ENCODE measurements at regions not wholly inside any gene's neighbourhood (a gene's known extent, or its start where the extent isn't known, plus 50 kb on each side); places are given as distances from the start of the nearest gene placed in this dataset.

DNA sequence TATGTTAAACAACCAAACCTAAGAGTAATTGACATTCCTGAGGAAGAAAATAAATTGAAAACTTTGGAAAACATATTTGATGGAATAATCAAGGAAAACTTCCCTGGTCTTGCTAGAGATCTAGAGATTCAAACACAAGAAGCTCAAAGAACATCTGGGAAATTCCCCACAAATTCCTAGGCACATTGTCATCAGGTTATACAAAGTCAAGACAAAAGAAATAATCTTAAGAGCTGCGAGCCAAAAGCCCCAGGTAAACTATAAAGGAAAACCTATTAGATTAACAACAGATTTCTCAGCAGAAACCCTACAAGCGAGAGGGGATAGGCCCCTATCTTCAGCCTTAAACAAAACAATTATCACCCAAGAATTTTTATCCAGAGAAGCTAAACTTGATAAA, 1082.0 kb upstream of the IGFBP7 start:
- no peak for DNase-seq

GRCh38 chr4:58191109-58191508, 1080.9 kb upstream of the IGFBP7 start:
- DNase-seq, result no peak

GRCh38 chr4:58188316-58188715, 1078.1 kb upstream of the IGFBP7 start:
- no peak for DNase-seq

GRCh38 chr4:58175024-58175423, 1064.8 kb upstream of the IGFBP7 start:
- DNase-seq, result no peak

- no peak for DNase-seq
These were observed 1056.3 kb upstream of the IGFBP7 start for GRCh38 chr4:58166490-58166889.

DNA sequence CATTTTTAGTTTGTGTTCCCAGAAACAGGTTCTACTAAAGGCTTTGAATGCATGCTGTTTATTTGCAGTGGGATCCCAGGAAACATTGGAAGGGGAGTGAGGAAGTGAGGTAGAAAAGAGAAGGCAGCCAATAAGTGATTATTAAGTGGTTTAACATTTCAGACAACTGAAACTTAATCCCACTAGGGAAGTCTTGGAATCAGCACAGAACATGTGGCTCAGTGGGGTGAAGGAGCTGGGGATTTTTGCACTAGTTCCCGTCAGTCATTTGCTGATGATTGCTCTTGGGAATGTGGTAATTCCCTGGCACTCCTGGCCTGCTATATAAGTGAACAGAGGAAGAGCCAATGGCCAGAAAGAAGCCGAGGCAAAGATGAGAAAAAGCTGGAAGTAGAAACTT, 1053.0 kb upstream of the IGFBP7 start:
- no peak for DNase-seq

DNA sequence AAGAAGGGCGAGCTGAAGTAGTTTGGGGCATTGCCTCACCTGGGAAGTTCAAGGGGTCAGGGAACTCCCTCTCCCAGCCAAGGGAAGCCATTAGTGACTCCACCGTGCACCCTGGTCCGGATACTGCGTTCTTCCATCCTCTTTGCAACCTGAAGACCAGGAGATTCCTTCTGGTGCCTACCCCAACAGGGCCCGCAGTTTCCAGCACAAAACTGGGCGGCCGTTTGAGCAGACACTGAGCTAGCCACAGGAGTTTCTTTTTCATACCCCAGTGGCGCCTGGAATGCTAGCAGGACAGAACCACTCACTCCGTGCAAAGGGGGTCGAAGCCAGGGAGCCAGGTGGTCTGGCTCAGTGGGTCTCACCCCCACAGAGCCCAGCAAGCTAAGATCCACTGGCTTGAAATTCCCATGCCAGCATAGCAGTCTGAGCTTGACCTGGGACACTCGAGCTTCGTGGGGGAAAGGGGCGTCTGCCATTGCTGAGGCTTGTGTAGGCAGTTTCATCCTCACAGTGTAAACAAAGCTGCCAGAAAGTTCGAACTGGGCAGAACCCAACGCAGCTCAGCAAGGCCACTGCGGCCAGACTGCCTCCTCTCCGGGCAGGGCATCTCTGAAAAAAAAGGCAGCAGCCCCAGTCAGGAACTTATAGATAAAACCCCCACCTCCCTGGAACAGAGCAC, 1039.4 kb upstream of the IGFBP7 start:
- DNase-seq, result no peak

DNA sequence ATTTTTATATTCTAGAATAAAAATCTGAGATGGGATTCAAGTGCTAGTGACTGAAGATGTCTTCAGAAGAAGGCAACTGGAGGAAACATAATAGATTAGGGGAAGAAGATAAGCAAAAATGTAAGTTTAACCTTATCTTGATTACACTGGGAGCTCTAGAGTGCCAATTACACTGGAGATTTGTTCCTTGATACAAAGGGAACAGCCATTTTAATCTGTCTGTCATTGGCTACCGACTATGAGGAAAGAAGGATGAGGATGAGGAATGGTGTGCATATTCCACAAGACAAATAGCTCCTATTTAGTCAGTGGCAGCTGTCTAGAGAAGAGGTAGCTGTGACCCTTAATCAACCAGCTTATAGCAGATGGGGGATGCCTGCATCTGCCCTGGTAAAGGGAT, 1034.5 kb upstream of the IGFBP7 start:
- no peak for DNase-seq

DNA sequence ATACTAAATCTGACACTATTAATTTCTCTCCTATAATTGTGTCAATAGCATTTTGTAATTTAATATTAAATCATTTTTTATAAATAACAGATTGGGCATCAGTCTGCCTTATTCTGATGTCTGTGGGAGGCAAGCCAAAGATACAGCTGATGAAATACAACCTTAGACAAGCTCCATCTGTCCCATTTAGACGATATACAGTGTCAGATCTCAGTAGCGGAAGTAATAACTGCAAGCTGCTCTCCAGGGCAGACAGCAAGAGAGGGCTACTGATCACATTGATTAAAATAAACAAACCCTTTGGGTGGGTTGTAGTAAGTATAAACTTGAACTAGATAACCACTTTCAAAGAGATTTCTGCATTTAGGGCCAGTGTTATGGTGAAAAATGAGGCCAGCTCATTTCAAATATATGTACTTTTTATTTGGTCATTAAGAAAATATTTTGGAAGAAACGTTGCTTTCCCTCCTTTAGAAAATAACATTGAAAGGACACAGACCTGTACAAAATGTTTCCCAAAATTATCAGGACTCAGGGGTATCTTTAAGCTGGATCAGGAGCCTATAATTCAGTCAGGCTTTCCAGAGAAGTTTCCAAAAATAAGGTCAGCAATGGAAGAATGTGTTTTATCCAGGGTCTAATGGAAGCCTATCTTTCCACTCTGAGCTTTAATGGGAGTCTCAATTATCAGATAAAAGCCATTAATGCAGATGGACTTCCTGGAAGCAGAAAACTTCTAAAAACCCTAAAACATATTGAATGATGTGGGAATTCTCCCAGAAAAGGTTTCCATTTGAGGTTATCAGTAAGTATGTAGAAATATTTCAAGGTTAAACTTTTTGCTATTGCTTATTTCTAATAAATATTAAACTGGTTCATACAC, 1028.8 kb upstream of the IGFBP7 start:
- no peak for DNase-seq

DNA sequence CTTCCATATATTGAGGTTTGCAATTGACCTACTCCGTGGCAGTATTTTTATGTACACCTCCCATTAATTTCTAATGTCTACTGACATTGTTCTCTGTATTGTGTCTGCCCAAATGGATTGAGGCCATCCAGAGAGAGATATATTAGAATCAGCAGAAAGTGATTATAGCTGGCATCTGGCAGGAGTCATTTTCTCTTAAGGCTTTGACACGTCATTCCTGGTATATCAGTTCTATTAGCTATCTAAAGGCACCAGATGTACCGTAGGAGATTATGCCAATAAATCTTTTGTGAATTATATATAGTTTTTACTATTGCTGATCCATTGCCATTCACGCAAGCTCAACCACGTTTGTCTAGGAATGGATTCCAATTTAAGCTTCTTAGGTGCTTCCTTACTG, 1026.4 kb upstream of the IGFBP7 start:
- no peak for DNase-seq

- DNase-seq, result no peak
These were observed 1017.5 kb upstream of the IGFBP7 start for GRCh38 chr4:58127680-58128079.

- DNase-seq, result no peak
These were observed 1009.1 kb upstream of the IGFBP7 start for GRCh38 chr4:58119298-58119697.

- no peak for DNase-seq
These were observed 1002.9 kb upstream of the IGFBP7 start for GRCh38 chr4:58113126-58113525.

- DNase-seq, result no peak
These were observed 1001.6 kb upstream of the IGFBP7 start for GRCh38 chr4:58111818-58112217.

DNA sequence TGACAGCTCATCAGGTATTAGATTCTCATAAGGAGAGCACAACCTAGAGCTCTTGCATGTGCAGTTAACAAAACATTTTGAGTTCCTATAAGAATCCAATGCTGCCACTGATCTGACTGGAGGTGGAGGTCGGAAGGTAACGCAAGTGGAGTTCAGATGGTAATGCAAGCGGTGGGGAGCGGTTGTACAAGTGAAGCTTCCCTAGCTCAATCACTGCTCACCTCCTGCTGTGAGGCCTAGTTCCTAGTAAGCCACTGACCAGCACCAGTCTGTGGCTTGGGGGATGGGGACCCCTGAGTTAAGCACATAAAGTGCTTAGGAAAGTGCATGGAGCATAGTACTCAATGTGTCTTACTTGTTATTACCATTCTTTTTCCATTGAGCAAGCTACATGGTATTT, 983.2 kb upstream of the IGFBP7 start:
- no peak for DNase-seq

DNA sequence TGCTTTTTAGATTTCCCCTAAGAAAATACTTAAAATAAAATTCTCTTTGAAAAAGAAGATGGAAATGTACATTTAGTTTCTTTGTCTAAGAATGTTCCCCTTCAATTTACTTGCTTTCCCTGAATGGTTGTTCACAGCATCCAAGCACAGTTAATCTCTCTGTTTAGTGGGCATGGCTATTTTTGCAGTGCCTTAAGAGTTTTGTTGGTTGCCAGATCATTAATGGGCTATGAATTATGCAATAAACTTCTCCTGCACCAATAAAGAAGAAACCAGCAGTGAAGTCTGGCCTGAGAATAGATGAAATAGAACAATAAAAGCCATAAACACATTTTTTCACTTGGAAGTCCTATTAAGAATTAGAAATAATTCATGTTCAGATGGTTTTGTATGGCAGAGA, 980.4 kb upstream of the IGFBP7 start:
- DNase-seq, result no peak

DNA sequence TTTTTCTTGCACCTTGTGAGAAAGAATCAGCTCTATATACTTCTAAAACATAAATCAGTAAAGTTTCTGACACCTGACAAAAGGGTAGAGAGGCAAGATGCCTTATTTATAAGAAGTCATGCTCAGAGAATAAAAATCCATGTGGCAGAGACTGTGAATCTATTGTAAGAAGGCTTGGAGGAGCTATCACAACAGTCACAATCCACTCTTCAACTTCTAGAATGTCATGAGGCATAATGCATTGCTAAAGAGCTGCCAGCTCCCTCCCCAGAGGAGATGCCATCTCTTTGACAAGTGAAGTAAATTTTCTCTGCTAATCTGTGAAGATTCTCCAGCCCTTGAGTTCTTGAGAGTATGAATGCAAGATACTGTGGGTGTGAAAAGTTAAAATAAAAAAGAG, 971.2 kb upstream of the IGFBP7 start:
- DNase-seq, result no peak

DNA sequence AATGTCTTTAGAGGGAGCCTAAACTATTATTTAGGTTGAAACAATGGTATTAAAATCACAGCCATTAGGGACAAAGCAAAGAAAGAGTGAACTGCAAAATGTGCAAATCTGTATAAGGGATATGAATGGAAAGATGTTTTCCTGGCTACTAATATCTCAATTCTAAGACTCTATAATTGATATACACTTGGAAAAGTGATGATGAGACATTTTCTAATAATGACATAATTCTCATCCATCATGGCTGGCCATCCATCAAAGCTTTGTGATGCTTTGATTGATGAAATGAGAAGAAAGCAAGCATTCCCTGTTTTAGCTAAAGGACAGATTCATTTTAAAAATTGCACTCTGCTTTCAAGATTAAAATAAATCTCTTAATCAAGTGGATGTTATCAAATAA, 965.5 kb upstream of the IGFBP7 start:
- DNase-seq, result no peak

GRCh38 chr4:58074382-58074781, 964.2 kb upstream of the IGFBP7 start:
- DNase-seq, result no peak

DNA sequence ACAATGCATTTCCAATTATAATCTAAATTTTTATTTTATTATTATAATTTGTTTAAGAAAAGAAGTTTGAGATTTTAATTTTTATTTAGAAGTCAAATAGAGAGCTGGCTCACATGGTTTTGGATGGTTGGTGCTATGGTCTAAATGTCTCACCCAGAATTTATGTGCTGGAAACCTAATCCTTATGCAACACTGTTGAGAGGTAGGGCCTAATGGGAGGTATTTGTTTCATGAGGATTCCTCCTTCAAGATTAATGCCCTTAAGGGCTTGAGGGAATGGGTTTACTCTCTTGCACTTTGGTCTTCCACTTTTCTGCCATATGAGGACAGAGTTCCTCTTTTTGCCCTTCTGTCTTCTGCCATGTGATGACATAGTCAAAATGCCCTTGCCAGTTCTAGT, 960.5 kb upstream of the IGFBP7 start:
- no peak for DNase-seq

DNA sequence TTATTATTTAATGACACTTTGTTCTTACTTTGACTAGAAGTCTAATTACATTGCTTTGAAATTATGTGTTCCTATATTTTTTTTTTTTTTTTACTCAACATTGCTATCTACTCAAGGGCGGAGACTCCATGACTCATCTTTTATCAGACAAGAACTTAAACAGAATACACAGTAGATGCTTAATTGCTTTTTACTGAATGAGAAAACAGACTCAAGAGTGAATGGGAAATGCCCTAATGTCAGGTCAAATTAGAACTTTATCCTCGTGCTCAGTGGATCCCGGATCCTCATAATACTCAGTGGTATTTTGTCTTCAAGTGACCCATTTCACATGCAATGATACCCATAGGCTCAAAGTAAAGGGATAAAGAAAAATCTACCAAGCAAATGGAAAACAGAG, 954.5 kb upstream of the IGFBP7 start:
- DNase-seq, result no peak

DNA sequence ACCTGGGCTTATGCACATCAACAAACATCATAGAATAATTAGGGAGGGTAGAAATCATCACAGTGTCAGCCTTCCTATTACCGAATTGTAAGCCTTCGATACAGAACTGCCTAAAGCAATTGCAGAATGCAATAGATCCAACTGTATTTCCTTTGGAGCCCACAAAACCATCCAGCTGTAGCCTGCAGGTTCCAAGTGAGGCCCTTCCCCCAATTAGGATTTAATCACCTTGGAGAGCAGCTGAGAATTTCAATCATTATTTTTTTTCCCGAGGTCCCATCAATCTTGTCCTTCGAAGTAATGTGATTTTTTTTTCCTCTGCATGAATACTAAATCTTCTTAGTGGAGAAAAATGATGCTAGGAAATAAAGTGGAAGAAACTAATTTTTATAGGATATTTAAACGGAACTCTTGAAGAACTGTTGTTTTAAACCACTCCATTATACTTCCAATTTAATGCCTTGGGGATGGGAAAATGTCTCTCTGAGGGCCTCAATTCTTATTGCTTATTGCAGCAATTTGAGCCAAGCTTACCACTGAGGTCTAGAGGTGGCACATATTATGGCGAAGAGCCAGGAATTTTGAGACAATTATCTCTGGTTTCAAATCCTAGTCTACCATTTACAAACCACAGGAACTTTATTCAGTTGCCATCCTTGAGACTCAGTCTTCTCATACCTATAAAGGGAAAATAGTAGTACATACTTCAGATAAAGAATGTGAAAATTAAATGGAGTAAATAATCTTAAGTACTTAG, 953.4 kb upstream of the IGFBP7 start:
- no peak for DNase-seq

DNA sequence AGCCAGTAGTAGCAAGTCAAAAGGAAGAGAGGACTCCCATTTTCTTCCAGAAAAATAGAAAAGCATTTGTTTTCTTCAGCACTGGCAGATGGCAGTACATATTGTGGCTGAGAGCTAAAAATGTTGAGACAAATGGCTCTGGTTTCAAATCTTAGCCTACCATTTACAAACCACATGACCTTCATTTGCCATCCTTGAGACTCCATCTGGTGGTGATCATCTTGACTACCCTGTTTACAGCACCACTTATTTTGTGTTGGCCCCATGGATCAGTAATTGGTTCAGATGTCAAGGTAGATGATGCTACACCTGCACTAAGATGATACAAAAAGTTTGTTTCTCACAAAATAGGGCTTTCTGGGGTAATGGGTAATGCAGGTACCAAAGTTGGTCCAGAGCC, 951.8 kb upstream of the IGFBP7 start:
- DNase-seq, result no peak

DNA sequence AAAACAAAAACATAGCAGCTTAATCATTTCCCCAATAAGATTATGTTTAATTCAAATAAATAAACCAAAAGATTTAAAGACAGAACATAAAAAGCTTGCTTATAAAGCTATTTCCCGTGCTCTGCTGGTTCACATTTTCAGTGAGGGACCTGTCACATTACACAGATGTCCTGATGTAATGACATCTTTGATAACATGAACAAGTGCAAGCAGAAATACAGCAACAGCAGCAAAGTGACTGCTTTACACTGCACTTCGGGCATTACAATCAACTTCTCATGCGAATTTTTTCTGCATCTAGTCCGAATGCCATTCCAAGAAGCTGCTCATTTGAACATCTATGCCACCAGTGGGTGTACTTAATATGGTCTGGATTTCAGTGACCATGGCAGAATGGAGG, 940.3 kb upstream of the IGFBP7 start:
- no peak for DNase-seq
